Kidney capillary endothelial cell (primary cell): ENCODE measurements at regions not wholly inside any gene's neighbourhood (a gene's known extent, or its start where the extent isn't known, plus 50 kb on each side); places are given as distances from the start of the nearest gene placed in this dataset.
"Not testable (repeated sequence)": the region's sequence is repeated elsewhere in the genome, so short reads cannot be mapped to it uniquely, and the experiment has no call there.

Source experiments
- DNase-seq: peaks from one replicate; pipeline ENCODE4 v3.0.0-alpha.2; 2018; ENCODE audit warnings: low spot score

DNA sequence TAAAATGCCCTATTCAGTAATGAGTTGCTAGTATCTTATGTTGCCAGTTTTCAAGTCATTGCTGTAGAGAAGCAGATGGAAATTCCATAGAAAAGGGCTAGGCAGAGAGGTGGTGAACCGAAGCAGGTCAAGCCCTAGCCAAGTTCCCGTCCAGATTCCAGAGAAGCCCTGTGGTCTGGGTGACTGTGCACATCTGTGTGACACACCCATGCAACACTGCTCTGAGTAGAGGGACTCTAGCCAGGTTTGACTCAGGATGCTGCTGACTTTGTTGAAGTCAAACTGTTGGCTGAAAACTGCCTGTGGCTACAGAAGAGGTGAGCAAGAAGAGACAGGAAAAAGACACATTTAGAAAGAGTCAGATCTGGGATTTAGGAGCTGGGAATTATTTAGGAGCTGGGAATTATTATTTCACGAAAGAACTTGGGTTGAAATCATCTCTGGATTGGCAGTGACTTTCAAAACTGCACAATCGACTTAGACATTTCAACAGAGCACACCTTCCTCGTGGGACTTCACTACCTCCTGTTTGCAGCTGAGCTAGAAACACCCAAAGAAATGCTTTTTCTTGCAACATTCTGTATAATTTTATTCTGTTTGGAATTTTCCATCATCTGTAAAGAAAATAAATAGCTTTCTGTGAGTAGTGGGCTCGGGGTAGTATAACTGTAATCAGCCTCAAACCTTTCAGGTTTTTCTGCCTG, 149.1 kb upstream of the PRKCQ start:
- no peak for DNase-seq

DNA sequence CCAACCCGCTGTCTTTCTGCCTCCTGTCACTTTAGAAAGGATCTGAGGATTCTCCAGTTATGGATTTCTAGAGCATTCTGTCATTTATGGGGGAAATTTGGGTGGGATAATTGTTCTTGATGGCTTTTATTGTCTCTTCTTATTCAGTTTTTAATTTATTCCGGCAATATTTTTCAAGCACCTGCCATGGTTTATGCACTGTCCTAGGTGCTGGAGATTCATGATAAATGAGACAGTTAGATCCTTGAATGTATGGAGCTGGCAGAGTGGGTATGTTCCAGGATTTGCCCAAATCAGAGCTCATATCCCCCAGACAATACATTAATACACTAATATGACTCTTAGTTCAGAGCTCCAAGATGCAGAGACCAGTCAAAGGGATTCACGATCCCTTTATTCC, 146.8 kb upstream of the PRKCQ start:
- DNase-seq: no peak

DNA sequence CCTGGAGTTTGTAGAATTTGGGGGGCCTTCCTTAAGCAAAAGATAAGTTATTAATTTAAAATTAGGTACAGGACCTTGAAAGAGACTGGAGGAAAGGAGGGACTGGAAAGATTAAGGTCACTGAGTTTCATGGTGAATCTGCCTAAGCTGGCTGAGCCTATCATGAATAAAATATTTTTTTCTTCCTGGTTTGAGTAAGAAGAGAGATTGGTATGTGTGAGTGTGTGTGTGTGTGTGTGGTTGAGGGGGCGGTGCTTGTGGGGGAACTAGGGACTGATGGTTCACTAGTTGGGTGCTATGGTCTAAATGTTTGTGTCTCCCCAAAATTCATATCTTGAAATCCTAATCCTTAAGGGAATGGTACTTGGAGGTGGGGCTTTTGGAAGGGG, 142.5 kb upstream of the PRKCQ start:
- no peak for DNase-seq

DNA sequence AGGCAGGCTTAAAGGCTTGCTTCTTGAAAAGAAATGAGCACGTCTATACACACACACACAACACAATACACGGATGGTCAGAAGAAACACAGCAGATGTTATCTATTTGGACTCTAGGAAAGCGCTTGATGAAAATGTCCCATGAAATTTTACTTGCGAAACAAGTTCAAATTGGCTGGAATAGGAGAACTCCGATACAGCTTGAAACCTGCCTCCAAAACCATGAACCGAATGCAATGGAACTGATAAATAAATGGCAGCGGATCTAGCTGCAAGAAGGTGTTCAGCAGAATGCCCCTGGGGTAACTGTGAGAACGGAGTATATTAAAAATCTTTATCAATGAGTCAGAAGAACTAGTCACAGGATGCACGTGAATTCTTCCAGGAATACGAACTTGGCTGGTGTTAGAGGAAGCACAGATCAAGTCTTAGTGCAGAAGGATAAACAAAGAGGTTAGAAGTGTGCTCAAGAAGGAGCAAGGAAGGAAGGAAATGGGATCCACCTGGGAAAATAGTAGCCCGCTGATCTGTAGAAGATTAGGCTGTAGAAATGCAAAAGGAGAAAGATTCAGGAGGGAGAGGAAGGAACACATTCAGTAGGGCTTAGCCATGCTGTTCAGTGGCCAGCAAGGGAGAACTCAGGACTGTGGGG, 142.0 kb upstream of the PRKCQ start:
- peak; percentile 95 for DNase-seq

DNA sequence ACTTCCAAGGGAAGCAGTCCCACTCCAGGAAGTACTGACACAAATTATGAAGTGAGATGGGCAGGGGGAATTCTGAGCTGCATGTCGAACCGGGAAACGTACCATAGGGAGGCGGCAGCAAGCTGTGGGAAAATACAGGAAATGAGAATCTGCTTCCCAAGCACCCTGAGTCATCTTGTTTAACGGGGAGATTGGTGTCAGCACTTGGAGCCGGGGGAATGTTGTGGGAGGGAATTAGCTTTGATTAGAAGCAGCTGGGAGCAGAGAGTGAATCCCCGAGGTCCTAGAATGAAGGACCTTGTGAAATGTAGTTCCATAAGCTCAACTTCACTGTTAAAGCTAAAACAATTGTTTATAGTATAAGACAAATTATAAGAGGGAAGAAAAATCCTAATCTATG, 141.4 kb upstream of the PRKCQ start:
- DNase-seq: peak; percentile 94

DNA sequence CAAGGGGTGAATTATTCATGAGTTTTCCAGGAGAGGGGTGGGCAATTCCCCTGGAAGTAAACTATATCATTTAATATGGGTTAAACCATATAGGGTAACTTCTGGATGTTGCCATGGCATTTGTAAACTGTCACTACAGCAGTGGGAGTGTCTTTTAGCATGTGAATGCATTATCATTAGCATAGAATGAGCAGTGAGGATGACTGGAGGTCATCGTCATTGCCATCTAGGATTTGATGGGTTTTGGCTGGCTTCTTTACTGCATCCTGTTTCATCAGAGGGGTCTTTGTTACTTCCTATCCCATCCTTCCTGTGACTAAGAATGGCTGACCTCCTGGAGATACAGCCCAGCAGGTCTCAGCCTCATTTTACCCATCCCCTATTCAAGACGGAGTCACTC, 139.5 kb upstream of the PRKCQ start:
- DNase-seq: no peak

DNA sequence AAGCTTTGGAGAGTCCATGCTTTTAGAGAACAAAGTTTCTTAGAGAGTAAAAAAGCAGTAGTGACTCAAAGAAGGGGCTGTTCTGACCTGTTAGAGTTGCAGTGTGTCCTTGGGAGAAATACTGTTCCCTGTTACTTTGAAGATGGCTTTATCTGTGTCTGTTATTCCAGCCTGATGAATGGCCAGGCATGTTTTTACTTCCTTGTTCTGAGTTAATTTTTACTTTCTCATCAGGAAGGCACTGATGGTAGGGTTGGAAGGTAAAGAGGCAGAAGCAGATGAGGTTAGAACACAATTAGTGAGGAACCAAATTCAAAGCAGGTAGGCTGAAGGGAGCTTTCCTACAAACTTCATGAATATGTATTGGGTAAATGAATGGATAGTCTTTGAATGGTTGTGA, 138.5 kb upstream of the PRKCQ start:
- no peak for DNase-seq

DNA sequence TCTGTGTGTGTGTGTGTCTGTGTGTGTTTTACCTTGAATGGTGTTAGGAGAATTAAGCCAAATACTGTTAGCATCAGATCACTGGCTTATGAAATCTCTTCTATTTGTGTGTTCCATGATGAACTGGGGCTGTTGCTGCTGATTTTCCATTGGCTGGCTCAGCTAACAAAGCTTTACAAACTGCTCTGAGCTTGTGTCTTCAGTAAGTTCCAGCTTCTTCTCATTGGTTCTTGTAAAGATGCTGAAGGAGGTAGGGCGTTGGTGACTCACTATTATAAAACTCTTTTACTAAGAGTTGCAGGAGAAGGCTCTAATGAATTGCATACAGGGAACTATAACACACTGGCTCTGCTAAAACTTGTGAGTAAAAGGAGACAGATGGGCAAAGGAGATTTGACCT, 136.4 kb upstream of the PRKCQ start:
- no peak for DNase-seq

DNA sequence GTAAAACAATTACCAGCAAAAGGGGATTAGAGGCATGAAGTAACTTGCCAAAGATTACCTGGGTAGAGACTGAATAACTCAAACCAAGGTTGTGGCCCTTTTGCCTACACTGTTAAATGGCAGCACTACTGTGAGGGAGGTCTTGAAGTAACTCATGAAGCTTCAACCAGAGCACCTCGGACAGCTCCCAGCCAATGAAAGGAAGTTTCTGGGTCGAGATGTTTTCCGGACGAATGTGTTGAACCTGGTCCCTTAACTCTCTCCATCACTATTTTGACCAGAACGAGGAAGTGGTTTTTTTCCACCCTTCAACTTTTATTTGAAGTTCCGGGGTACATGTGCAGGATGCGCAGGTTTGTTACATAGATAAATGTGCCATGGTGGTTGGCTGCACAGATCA, 133.6 kb upstream of the PRKCQ start:
- no peak for DNase-seq

DNA sequence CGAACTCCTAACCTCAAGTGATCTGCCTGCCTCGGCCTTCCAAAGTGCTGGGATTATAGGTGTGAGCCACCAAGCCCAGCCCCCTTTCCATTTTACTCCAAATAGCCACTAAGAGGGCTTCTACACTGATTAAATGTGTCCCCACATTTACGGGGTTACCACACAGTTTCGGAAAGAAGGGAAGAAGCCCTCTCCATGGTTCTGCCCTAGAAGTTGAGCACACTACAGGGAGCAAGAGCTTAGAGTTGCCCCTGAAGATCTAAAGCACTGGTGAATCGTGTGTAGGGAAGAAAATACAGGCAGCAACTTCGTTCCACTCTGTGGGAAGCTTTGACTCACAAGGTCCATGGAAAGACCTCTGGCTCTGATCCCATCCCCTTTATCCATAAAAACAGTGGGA, 133.0 kb upstream of the PRKCQ start:
- no peak for DNase-seq

DNA sequence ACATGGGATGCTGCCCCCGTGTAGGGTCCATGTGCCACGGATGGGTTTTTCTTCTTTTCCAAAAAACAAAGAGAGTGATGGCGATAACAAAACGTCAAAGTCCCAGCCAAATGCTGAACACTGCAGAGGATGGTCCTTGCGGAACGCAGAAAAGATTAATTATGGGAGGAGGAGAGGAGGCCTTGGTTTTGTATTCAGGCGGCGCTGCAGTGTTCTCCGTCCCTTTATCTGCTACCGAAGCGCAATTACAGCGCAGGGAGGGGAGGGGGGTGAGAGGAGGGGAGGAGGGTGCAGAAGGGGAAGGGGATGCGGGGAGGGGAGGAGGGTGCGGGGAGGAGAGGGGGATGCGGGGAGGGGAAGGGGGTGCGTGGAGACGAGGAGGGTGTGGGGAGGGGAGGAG, 131.8 kb upstream of the PRKCQ start:
- DNase-seq: no peak

DNA sequence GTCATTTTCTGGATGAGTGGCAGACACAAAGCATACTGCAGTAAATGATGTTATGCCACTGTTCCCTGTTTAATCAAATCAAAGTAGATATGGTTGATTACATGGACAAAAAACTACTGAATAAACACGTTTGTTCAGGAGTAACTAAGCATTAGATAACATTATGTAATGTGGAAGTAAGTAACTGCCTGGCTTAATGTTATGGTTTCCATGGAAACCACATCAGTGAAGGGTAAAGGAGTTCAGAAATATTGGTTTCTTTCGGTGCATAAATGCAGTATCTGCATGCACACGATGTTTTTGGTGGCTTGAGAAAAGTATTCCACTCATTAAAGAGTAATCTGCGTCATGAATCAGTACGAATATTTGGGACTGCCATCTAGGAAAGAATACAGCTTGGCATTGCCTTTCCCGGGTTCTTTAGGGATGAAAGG, 131.3 kb upstream of the PRKCQ start:
- no peak for DNase-seq

DNA sequence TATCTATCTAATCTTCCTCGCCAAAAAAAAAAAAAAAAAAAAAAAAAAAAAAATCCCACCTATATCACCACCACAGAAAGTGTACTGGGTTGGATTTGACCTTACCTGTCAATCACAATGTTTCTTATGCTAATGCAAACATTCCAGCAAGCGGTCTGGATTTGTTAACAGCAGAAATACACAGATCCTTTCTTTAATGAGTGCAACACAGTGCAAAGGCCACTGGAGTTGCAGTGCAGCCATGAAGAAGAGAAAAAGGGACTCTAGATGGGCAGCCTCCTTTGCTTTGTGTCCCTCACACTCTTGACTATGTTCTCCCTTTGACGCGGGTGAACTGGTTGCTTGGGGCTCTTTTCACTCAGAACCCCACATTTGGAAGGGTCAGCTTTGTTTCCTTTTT, 127.3 kb upstream of the PRKCQ start:
- DNase-seq: no peak

DNA sequence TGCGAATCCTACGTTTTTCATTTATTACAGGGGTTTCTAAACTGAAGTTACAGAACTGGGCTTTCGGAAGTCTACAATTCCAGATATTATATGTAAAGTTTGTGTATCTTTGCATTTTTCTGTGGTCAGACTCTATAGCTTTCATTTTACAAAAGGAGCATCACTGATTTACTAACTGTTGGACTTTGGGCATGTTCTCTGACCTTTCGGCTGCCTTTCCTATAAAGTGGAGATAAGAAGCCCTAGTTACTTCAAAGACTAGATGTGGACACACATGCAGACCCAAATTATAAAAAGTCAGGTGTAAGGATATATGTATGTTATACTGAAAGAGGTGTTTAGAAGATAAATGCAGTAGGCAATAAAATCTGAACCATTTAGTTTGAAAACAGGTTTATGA, 126.6 kb upstream of the PRKCQ start:
- no peak for DNase-seq

DNA sequence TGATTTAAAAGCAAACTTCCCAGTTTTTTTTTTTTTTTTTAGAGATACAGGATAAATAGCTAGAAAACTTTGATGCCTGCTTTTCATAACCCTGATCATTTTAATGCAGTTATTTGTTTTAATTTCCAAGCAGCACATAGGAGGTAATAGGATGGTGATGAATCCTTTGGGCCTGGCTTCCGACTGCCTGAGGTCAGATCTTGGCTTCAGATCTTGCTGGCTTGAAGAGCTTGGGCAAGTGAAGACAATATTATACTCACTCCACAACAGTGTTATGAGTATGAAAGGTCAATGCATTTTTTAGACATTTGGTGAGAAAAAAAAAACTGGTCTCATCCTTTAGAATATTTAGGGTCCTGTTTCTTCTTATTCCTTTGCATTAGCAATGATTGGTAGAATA, 124.8 kb upstream of the PRKCQ start:
- DNase-seq: no peak

DNA sequence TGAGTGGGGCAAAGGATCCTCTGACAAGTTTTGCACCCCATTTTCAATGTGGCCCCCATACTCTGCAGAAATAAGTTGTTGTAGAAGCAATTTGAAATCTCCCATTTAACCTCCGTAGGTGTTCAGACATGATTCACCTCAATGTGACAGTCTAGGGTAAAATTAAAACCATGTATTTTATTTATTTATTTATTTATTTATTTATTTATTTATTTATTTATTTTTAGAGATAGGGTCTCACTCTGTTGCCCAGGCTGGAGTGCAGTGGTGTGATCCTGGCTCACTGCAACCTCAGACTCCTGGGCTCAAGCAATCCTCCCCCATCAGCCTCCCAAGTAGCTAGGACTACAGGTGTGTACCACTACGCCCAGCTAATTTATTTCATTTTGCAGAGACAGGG, 122.8 kb upstream of the PRKCQ start:
- DNase-seq: not testable (repeated sequence)

DNA sequence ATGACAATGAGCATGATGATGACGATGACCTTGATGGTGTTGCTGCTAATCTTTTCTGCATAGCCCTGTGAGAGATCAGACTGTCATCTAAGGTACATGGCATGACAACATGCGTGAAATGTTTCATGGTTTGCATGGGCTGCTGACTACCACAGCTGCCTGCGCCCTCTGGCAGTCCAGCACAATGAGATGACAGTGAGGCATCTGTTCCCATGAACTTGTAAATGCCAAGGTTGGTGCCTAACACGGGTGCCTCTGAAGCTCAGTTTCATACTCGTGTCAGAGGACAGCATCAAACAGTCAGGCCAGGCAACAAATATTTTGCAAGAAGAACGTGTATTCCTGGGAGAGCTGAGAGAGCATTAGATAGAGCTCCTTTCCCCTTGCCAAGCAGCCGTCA, 122.0 kb upstream of the PRKCQ start:
- no peak for DNase-seq

DNA sequence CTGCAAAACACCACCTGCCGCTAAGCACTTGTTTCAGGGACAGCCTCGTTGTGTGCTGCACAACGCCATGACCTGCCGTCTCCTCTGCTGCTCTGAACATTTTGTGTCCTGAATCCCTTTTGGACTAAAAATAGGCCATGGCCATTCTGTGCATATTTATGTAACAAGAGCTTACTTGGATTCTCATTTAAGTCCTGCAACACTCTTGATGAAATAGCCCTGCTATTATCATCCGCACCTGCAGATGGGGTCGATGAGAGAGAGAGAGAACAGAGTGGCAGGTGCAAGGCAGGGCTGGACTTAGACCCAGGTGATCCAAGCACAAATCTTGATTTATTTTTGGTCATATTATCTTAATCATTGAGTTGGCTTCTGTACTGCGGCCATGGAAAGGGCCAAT, 121.2 kb upstream of the PRKCQ start:
- no peak for DNase-seq

DNA sequence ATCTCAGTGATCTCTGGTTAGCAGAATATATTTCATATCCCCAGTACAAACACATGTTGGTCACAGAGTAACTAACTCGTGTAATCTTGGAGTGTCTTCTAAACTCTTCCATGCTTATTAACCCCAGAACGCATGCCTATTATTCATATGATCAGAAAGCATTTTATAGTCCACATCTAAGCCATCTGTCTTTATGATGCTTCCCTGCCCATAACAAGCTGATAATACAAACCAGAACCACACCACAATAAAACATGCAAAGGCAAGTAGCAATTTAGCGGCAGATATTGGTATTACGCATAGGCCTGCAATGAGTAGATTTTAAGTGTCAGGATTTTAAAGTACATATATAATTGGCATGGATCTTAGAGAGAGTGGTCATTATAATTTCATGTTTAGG, 120.0 kb upstream of the PRKCQ start:
- no peak for DNase-seq

DNA sequence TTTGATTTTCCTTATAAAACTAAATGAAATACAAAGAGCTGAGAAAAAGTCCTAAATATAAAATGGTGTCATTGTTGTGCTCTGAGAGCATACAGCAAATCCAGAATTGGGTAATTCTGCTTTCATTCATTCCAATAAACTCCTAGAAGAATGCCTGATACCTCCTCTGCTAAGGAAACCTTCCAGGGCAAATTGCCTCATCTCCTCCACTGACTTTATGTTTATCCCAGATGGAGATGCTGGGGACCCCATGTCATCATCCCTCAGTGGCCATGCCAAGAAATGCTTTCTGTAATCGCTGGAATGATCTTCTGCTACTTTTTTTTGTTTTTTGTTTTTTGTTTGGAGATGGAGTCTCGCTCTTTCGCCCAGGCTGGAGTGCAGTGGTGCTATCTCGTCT, 119.3 kb upstream of the PRKCQ start:
- DNase-seq: no peak

DNA sequence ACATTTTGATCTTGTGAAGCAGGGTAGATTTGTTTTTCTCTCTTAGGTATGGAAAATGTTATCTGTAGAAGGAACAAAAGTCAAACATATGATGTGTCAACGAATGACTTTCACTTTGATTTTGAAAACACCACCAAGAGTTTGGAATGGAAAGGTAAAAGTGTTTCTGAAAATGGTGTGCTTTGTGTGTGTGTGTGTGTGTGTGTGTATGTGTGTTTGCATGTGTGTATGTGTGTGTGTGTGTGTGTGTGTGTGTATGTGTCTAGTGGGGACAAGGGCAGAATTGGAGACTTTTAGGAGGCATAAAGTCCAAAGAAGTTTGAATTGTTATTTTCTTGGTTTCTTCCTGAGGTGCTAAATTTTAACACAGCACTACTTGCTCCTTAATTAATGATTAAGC, 115.4 kb upstream of the PRKCQ start:
- no peak for DNase-seq

DNA sequence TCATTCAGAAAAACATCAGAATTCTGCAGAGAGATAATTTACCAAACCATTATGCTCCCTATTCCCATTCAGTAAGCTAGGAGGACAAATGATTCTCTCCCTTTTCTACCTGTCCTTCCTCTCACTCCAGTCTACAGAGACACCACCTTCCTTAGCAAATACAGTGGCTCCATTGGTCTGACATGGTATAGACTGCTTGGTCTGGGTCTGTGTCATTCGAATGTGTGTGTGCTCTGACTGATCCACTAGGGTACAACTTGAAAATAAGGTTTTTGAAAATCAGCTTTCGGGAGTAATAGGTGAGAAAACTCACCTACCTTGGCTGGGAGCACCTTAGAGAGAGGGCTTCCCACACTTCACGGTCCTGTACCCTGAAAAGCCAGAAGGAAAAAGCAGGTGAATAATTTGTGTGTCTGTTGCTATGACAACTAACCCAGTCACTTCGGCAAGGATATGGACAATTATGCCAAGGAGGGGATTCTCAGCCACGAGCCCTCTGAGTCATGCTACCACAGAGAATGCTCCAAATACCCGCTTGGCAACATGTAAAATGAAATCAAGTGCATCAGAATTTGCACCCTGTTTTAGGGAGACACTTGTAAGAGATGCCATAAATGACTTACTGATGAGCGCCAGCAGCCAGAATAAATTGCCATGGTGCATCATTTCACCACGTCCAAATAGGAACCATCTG, 114.5 kb upstream of the PRKCQ start:
- no peak for DNase-seq

DNA sequence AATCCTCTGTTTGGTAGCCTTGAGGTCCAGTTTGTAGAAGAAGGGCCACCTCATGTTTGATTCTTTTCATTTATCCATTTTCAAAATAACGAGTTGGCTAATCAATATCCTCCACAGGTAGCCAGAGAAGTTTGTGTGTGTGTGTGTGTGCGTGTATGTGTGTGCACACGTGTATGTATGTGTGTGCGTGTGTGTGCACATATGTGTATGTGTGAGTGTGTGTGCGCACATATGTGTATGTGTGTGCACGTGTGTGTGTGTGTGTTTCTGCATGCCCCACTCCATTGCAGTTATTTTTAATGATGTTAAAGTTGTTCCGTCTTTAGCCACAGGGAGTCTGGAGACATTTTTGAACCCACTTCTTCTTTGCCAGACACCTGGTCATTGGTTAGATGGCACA, 112.8 kb upstream of the PRKCQ start:
- no peak for DNase-seq

DNA sequence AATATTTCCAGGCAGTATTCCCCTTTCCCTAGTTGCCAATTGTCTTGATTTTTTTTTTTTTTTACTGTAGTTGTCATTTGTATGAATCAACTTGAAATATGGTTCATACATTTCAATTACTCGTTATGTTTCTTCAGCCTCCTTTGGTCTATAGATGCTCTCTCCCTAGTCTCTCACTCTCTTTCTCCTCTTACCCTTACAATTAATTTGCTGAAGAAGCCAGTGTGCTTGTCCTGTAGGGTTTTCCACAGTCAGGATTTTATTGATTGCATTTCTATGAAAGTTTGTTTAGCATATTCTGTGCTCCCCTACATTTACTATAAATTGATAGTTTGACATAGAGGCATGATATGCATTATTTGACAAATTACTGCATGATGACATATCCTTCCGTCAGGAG, 112.0 kb upstream of the PRKCQ start:
- no peak for DNase-seq
